Thoracic aorta (tissue), 2 donors: ENCODE measurements at regions not wholly inside any gene's neighbourhood (a gene's known extent, or its start where the extent isn't known, plus 50 kb on each side); places are given as distances from the start of the nearest gene placed in this dataset.

ENCODE experiments used
- ATAC-seq: fragments of 150-250 bp; one replicate; pipeline ENCODE4 v1.8.0; 2017; ENCODE audit warnings: low read depth; ENCODE audit not compliant: insufficient number of reproducible peaks, low FRiP score
- DNase-seq: peaks from one replicate; pipeline ENCODE4 v3.0.0-alpha.2; 2020; ENCODE audit warnings: low spot score
- H3K27ac ChIP-seq, 2 donors: fragments of 200-600 bp; sonication (generic); 1 replicate in 1 of 2; 2 replicates in 1 of 2; pipeline ENCODE4 v1.5.1; 2016; ENCODE audit warnings: mild to moderate bottlenecking in 2 of 2, moderate library complexity in 2 of 2
- H3K27me3 ChIP-seq: fragments of 200-600 bp; sonication (generic); replicated peaks from 2 replicates; pipeline ENCODE4 v1.6.0; 2016; ENCODE audit warnings: mild to moderate bottlenecking; ENCODE audit not compliant: insufficient read depth
- H3K36me3 ChIP-seq: fragments of 200-600 bp; sonication (generic); one replicate; pipeline ENCODE4 v1.5.1; 2016
- H3K4me1 ChIP-seq, 2 donors: fragments of 200-600 bp; sonication (generic); 1 replicate in 1 of 2; 2 replicates in 1 of 2; pipeline versions ENCODE4 v1.5.1 to v1.6.0; 2016; ENCODE audit warnings: low read depth in 2 of 2, mild to moderate bottlenecking in 1 of 2; ENCODE audit not compliant: control insufficient read depth in 1 of 2
- H3K4me3 ChIP-seq: fragments of 200-600 bp; sonication (generic); 2 replicates; pipeline ENCODE4 v1.5.1; 2016; ENCODE audit warnings: mild to moderate bottlenecking
- H3K9me3 ChIP-seq: fragments of 200-600 bp; sonication (generic); 2 replicates; pipeline ENCODE4 v1.5.1; 2016
- CTCF ChIP-seq: fragments of 200-600 bp; sonication (generic); IDR thresholded peaks from one replicate; pipeline ENCODE4 v1.5.1; 2019; ENCODE audit warnings: antibody characterized with exemption

- no peak for TF ChIP-seq CTCF
- no peaks in the 10 kb centered on the region for H3K4me1 ChIP-seq
- H3K36me3 ChIP-seq = no peaks in the 10 kb centered on the region
- no peak for DNase-seq
- no peaks in the 10 kb centered on the region for H3K9me3 ChIP-seq
- no peaks in the 10 kb centered on the region for H3K27me3 ChIP-seq
- H3K27ac ChIP-seq = peak overlapping the region in 1 of 2 donors; percentile 4
- no peak for ATAC-seq
- H3K4me3 ChIP-seq = peak overlapping the region; percentile 77
Observed at GRCh38 chr4:102430461-102430910, 70.7 kb upstream of the NFKB1 start.

GRCh38 chr4:102431608-102431961, 69.6 kb upstream of the NFKB1 start:
- peak; percentile 7 for TF ChIP-seq CTCF
- no peaks in the 10 kb centered on the region for H3K9me3 ChIP-seq
- H3K4me3 ChIP-seq = peak overlapping the region; percentile 77
- H3K36me3 ChIP-seq = no peaks in the 10 kb centered on the region
- H3K27ac ChIP-seq = no peak overlapping the region
- DNase-seq (no peak), ATAC-seq (no peak)
- H3K27me3 ChIP-seq = no peaks in the 10 kb centered on the region
- H3K4me1 ChIP-seq = no peaks in the 10 kb centered on the region

GRCh38 chr4:102437111-102437510, 64.0 kb upstream of the NFKB1 start:
- Histone ChIP-seq H3K4me1 (peaks cover 0 to 8% of the 10 kb centered on the region in 2 donors), H3K9me3 (no peaks in the 10 kb centered on the region), H3K36me3 (no peaks in the 10 kb centered on the region), H3K27me3 (no peaks in the 10 kb centered on the region), H3K4me3 (no peak overlapping the region), H3K27ac (no peak overlapping the region)
- TF ChIP-seq CTCF = no peak
- DNase-seq = no peak
- ATAC-seq = no peak

GRCh38 chr4:102438396-102439235, 62.5 kb upstream of the NFKB1 start:
- ATAC-seq = no peak
- Histone ChIP-seq H3K4me1 (peaks cover 0 to 8% of the 10 kb centered on the region in 2 donors), H3K36me3 (no peaks in the 10 kb centered on the region), H3K27me3 (no peaks in the 10 kb centered on the region), H3K27ac (no peak overlapping the region), H3K9me3 (no peaks in the 10 kb centered on the region), H3K4me3 (no peak overlapping the region)
- no peak for TF ChIP-seq CTCF
- no peak for DNase-seq

GRCh38 chr4:102439236-102439614, 61.9 kb upstream of the NFKB1 start:
- Histone ChIP-seq H3K36me3 (no peaks in the 10 kb centered on the region), H3K4me1 (peaks cover 0 to 8% of the 10 kb centered on the region in 2 donors), H3K27me3 (no peaks in the 10 kb centered on the region), H3K9me3 (no peaks in the 10 kb centered on the region), H3K27ac (no peak overlapping the region), H3K4me3 (no peak overlapping the region)
- ATAC-seq (no peak), DNase-seq (no peak)
- no peak for TF ChIP-seq CTCF
